GM23338 (cell line): ENCODE measurements at regions not wholly inside any gene's neighbourhood (a gene's known extent, or its start where the extent isn't known, plus 50 kb on each side); places are given as distances from the start of the nearest gene placed in this dataset.

Experiments
- CTCF ChIP-seq, 2 experiments: fragments of 200-600 bp in 1 of 2; sonication (generic) in 1 of 2; conservative IDR thresholded peaks; 2 replicates each; pipeline versions ENCODE4 v1.5.1 to v1.6.1; 2016 to 2017; ENCODE audit warnings: antibody characterized with exemption in 2 of 2, low read depth in 2 of 2, mild to moderate bottlenecking in 2 of 2, moderate library complexity in 1 of 2
- POLR2AphosphoS5 ChIP-seq: IDR thresholded peaks from 2 replicates; pipeline ENCODE4 v1.6.1; 2016; ENCODE audit warnings: antibody characterized with exemption, low read depth

GRCh38 chr2:128396946-128397345 is 78.3 kb upstream of the HS6ST1 start:
- TF ChIP-seq CTCF (conservative IDR thresholded peaks at IDR 0.05; ENCODE audit: low read depth in 2 of 2) = no peak
- no peak for TF ChIP-seq POLR2AphosphoS5
